GM18507 (cell line): ENCODE measurements at regions not wholly inside any gene's neighbourhood (a gene's known extent, or its start where the extent isn't known, plus 50 kb on each side); places are given as distances from the start of the nearest gene placed in this dataset.
"Not testable (repeated sequence)": the region's sequence is repeated elsewhere in the genome, so short reads cannot be mapped to it uniquely, and the experiment has no call there.

Experiments used
- DNase-seq: peaks from one replicate; pipeline ENCODE4 v3.0.0; 2011; ENCODE audit warnings: low read depth; ENCODE audit not compliant: insufficient read length; ENCODE audit errors: extremely low spot score
- FAIRE-seq: peaks from 2 replicates; lab custom pipeline; 2011; peaks lifted over from hg19 to GRCh38; lab: Jason Lieb, UNC

- DNase-seq, FAIRE-seq: not testable (repeated sequence)
Measured at GRCh38 chr1:143502038-143502437, 469.7 kb downstream of the FAM72C start.

GRCh38 chr1:143498059-143498749 lies 473.6 kb downstream of the FAM72C start:
- not testable (repeated sequence) for DNase-seq, FAIRE-seq

GRCh38 chr1:143497374-143497747 lies 474.4 kb downstream of the FAM72C start:
- FAIRE-seq (no peak), DNase-seq (no peak)

DNA sequence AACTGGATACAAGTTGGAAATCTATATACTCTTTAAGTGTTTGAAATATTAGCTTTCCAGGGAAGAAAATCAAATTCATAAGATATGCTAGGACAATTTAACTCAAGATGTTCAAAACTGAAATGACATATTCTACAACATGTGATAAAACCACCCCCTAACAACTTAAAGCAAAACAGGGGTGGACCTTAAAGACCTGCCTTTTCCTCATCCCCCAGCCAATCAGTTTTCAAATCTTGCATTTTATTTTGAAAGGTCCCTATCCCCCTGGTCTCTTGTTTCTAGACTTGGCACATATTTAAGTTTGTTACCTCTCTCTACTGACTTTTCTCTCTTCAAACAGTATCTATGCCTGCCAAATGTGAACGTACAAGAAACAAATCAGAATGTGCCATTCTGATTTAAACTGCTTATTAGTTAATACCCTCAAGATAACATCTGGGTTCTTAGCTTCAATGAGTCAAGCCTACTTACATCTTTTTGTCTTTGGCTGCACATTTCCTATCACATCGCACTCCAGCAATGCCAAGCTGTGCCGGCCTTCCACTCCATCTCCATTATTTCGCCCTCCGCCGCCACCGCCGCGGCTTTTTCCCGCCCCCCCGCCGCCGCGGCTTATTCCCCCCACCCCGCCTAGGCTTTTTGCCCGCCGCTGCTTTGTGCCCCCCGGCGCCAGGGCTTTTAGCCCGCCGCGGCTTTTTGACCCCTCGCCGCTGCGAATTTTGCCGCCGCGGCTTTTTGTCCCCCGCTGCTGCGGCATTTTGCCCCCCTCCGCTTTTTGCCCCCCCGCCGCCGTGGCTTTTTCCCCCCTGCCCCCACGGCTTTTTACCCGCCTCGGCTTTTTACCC lies 475.0 kb downstream of the FAM72C start:
- DNase-seq, FAIRE-seq: not testable (repeated sequence)
